Upper lobe of right lung (tissue), 1 donor: ENCODE measurements at regions not wholly inside any gene's neighbourhood (a gene's known extent, or its start where the extent isn't known, plus 50 kb on each side); places are given as distances from the start of the nearest gene placed in this dataset.
A peak's percentile ranks its signal among the peaks of the same experiment; 100 is the strongest.

Experiments used
- ATAC-seq: fragments of 200-7000 bp; cut with Tn5 transposase; one replicate; pipeline ENCODE4 v1.9.1; 2020; ENCODE audit warnings: mild to moderate bottlenecking, moderate library complexity
- DNase-seq: peaks from one replicate; pipeline ENCODE4 v3.0.0-alpha.2; 2020
- H3K27ac ChIP-seq: fragments of 200-600 bp; one replicate; pipeline ENCODE4 v1.8.0; 2022
- H3K27me3 ChIP-seq: fragments of 200-600 bp; one replicate; pipeline ENCODE4 v1.8.0; 2022; ENCODE audit warnings: mild to moderate bottlenecking
- H3K36me3 ChIP-seq: fragments of 200-600 bp; one replicate; pipeline ENCODE4 v1.8.0; 2022
- H3K4me1 ChIP-seq: fragments of 200-600 bp; one replicate; pipeline ENCODE4 v1.8.0; 2022
- H3K4me3 ChIP-seq: fragments of 200-600 bp; one replicate; pipeline ENCODE4 v1.8.0; 2022; ENCODE audit warnings: mild to moderate bottlenecking
- H3K9me3 ChIP-seq: fragments of 200-600 bp; one replicate; pipeline ENCODE4 v1.8.0; 2022
- intact Hi-C: fragments of 100-400 bp; cut with DNase I; formaldehyde crosslinking; loops from one replicate; pipeline ENCODE4 v1.11.0; 2022
- TF ChIP-seq, protein P1 (sequence below): fragments of 200-600 bp; IDR thresholded peaks from one replicate; pipeline ENCODE4 v1.8.0; 2022; ENCODE audit warnings: antibody characterized with exemption
- donor health status: DM: no; HTN: yes; CAD: no; lungs with severe emphysema.

DNA sequence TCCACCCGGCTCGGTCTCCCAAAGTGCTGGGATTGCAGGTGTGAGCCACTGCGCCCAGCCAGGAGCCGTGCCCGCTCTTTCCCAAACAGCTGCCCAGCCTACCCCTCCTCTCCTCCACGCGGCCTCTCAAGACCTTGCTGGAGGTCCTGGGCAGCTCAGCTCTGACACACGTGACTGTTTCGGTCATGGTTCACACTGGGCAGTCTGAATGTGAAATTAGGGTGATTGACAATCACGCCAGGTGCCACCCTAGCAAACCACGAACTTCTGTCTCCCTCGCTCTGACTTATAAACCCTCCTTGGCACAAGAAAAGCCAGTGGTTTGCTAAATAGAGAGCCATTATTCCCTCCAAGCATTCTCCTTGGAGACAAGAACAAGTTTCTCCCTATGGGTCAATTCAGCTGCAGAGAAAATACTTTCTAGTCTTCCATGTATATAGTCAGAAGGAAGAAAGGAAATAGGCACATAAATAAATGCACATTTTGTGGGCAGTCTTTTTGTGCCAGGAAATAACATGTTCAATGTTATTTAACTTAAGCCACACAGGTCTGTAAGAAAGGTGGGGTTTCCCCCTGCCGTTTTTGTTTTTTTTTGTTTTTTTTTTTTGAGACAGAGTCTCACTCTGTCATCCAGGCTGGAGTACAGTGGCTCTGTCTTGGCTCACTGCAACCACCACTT is 121.9 kb upstream of the MEF2A start:
- intact Hi-C loops = no loop called here
- DNase-seq = peak; percentile 42

DNA sequence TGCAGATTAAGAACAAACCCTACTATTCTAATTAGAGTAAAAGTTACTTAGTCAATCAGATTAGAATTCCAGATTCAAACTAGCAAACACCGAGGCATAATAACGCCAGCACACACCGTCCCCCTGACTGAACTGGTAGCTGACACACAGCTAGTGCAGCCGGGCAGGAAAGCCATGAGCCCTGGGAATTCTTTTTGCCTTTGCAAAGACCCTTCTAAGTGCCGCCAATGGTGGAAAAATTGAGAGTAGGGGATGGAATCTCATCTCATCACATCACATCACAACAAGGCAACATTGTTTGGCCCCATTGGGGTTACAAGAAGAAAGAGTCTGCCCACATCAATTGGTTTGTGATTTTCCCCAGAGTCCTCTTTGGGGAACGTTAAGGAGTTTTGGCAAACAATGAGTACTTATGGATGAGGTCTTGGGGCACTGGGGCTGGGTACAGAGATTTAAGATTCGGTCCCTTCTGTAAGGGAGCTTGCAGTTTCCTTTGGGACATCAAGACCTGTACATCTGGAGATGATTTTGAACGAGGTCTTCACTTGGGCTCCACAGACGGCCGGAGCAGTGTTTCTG is 120.4 kb upstream of the MEF2A start:
- no peak for ATAC-seq
- no peak overlapping the region for H3K27ac ChIP-seq
- TF ChIP-seq, protein P1, sequence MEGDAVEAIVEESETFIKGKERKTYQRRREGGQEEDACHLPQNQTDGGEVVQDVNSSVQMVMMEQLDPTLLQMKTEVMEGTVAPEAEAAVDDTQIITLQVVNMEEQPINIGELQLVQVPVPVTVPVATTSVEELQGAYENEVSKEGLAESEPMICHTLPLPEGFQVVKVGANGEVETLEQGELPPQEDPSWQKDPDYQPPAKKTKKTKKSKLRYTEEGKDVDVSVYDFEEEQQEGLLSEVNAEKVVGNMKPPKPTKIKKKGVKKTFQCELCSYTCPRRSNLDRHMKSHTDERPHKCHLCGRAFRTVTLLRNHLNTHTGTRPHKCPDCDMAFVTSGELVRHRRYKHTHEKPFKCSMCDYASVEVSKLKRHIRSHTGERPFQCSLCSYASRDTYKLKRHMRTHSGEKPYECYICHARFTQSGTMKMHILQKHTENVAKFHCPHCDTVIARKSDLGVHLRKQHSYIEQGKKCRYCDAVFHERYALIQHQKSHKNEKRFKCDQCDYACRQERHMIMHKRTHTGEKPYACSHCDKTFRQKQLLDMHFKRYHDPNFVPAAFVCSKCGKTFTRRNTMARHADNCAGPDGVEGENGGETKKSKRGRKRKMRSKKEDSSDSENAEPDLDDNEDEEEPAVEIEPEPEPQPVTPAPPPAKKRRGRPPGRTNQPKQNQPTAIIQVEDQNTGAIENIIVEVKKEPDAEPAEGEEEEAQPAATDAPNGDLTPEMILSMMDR = no peak
- peaks cover 21% of the 10 kb centered on the region for H3K4me1 ChIP-seq
- no peak overlapping the region for H3K4me3 ChIP-seq
- H3K9me3 ChIP-seq = no peaks in the 10 kb centered on the region
- no peaks in the 10 kb centered on the region for H3K27me3 ChIP-seq
- intact Hi-C loops = no loop called here
- no peaks in the 10 kb centered on the region for H3K36me3 ChIP-seq
- no peak for DNase-seq

More for the DNA sequence above, 121.9 kb upstream of the MEF2A start:
- Histone ChIP-seq H3K27ac (no peak overlapping the region), H3K9me3 (no peaks in the 10 kb centered on the region), H3K36me3 (no peaks in the 10 kb centered on the region), H3K4me3 (no peak overlapping the region), H3K27me3 (no peaks in the 10 kb centered on the region), H3K4me1 (peaks cover 21% of the 10 kb centered on the region)
- ATAC-seq = no peak
- TF ChIP-seq, protein P1 = no peak

DNA sequence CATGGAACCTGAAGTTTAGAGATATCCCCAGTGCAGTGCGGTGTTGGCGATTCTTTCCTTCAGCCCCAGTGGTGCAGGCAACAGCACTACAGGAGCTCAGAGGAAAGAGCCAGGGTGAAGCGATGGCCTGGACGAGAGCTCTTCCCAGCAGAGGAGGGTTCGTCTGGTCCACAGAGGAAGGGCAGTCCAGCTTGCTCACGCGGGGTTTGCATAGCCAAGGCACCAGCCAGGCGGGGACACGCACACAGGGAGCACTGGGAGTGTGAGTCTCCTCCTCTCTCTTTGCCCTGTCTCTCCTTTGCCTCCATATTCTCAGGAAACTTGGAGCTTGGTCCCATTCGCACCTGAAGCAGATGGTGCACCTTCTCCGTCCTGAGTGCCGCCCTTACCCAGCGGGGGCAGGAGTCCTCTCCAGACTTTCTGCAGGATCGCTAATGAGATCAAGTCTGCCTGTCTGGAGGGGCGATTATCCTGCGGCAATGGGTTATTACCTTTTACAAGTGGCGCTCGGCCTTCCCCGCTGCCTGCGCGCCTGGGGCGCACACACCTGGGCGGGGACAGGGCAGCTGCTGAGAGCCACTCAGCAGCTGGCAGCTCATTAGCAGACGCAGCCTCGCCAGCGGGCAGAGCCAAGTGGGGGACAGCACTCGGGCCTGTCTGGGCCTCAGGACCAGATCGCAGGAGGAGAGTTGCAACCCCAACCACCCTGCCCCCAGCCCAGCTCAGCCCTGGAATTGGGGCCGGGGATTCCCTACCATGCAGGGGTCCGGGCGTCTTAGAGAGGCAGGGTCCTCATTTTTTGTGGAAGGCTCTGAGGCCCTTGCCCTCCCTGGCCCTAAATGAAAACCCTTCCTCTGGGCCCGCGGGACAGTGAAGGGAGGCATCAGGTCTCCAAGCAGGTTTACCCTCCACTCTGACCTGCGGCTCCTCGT is 119.0 kb upstream of the MEF2A start:
- Histone ChIP-seq H3K27ac (no peak overlapping the region), H3K9me3 (no peaks in the 10 kb centered on the region), H3K36me3 (no peaks in the 10 kb centered on the region), H3K4me1 (peaks cover 24% of the 10 kb centered on the region), H3K27me3 (no peaks in the 10 kb centered on the region), H3K4me3 (no peak overlapping the region)
- peak; percentile 66 for DNase-seq
- ATAC-seq = peak; percentile 33
- intact Hi-C loops = no loop called here
- TF ChIP-seq, protein P1 = no peak

DNA sequence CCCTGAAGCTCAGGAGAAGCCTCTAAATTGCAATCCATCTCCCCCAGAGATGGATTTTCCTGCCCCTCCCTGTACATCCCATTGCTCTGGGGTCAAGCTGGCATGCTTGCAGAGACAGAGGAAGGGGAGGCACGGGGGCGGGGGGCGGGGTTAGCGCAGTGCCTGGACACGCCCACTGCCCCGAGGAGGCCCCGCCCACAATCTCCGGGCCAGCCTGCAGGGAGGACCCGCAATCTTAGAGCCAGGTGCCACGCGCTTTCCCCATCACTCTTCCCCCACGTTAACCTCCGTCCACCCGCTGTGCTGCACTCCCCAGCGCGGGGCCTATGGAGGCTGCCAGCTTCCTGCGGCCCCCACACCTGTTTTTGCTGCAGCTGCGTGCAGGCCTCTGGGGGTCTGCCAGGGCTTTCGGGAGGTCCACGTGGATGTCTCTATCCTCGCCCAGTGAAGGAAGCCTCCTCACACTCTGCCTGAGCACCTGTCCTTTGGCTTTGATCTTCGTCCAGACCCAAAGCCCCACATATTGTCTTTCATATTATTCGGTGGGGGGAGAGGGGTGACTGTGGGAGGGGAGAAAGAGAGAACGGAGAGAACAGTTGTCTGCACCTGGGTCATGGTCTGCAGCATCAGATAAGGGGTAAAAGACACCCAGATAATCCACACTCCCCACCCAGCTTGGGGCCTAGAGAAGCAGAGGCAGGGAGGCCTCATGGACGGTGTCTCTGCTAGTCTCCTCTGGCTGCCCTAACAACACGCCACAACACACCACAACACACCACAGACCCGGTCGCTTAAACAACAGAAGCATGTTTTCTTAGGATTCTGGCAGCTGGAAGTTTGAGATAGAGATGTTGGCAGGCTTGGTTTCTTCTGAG is 118.0 kb upstream of the MEF2A start:
- peaks cover 24% of the 10 kb centered on the region for H3K4me1 ChIP-seq
- H3K36me3 ChIP-seq = no peaks in the 10 kb centered on the region
- ATAC-seq (no peak), DNase-seq (peak; percentile 55)
- H3K27me3 ChIP-seq = no peaks in the 10 kb centered on the region
- H3K9me3 ChIP-seq = no peaks in the 10 kb centered on the region
- H3K27ac ChIP-seq = no peak overlapping the region
- H3K4me3 ChIP-seq = no peak overlapping the region
- intact Hi-C loops = no loop called here
- TF ChIP-seq, protein P1 = no peak

DNA sequence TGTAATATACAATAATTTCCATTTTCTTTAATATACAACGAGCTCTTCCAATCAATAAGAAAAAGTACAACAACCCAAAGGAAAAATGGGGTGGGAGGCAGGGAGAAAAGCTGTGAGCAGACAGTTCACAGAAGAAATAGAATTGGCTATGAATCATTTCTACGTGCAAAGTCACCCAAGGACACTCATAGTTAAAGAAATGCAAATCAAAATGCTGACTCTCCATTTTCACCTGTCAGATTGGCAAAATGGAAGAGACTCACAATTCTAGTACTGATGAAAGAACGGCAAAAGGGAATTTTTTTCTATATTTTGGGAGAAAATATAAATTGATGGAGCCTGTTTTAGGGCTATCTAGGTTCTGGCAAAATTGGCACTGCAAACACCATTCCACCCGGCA is 116.3 kb upstream of the MEF2A start:
- ATAC-seq (no peak), DNase-seq (no peak)
- Histone ChIP-seq H3K4me3 (no peak overlapping the region), H3K9me3 (no peaks in the 10 kb centered on the region), H3K27me3 (no peaks in the 10 kb centered on the region), H3K4me1 (peaks cover 37% of the 10 kb centered on the region), H3K36me3 (no peaks in the 10 kb centered on the region), H3K27ac (no peak overlapping the region)
- intact Hi-C loops = no loop called here
- TF ChIP-seq, protein P1 = no peak
